ENCODE measurements at regions not wholly inside any gene's neighbourhood (a gene's known extent, or its start where the extent isn't known, plus 50 kb on each side); places are given as distances from the start of the nearest gene placed in this dataset.
"Not testable (repeated sequence)": the region's sequence is repeated elsewhere in the genome, so short reads cannot be mapped to it uniquely, and the experiment has no call there.

- no peak for DNase-seq (ENCODE audit: low read depth in 1 of 2, low spot score in 1 of 2)
- Histone ChIP-seq H3K27ac (replicated peaks) (no peak overlapping the region), H3K4me3 (replicated peaks; ENCODE audit: insufficient read depth, low read length) (no peak overlapping the region), H3K27me3 (ENCODE audit: insufficient read depth, poor library complexity, severe bottlenecking) (no peaks in the 10 kb centered on the region)
- no peak for TF ChIP-seq SPI1 (IDR thresholded peaks at IDR 0.05; ENCODE audit: borderline replicate concordance, low read depth)
- TF ChIP-seq GABPA (IDR thresholded peaks at IDR 0.05; ENCODE audit: low read depth): no peak
- TF ChIP-seq POLR2AphosphoS5 (IDR thresholded peaks at IDR 0.05; ENCODE audit: low read depth): no peak
- no peak for TF ChIP-seq REST (IDR thresholded peaks at IDR 0.05; ENCODE audit: insufficient replicate concordance, low read depth)
- TF ChIP-seq CTCF (IDR thresholded peaks at IDR 0.05; ENCODE audit: insufficient read depth, low read length): no peak
Measured at GRCh38 chr5:91584352-91584751, 201.2 kb upstream of the ARRDC3 start.

- H3K27ac ChIP-seq (replicated peaks); DNase-seq (ENCODE audit: low read depth in 1 of 2, low spot score in 1 of 2); H3K4me3 ChIP-seq (replicated peaks; ENCODE audit: insufficient read depth, low read length); H3K27me3 ChIP-seq (ENCODE audit: insufficient read depth, poor library complexity, severe bottlenecking): not testable (repeated sequence)
Measured at GRCh38 chr5:91566012-91566411, 182.9 kb upstream of the ARRDC3 start.

- no peak for DNase-seq (ENCODE audit: low read depth in 1 of 2, low spot score in 1 of 2)
- no peaks in the 10 kb centered on the region for H3K27me3 ChIP-seq (ENCODE audit: insufficient read depth, poor library complexity, severe bottlenecking)
- no peak overlapping the region for H3K4me3 ChIP-seq (replicated peaks; ENCODE audit: insufficient read depth, low read length)
- no peak for TF ChIP-seq GABPA (IDR thresholded peaks at IDR 0.05; ENCODE audit: low read depth)
- TF ChIP-seq POLR2AphosphoS5 (IDR thresholded peaks at IDR 0.05; ENCODE audit: low read depth): no peak
- no peak for TF ChIP-seq SPI1 (IDR thresholded peaks at IDR 0.05; ENCODE audit: borderline replicate concordance, low read depth)
- no peak for TF ChIP-seq REST (IDR thresholded peaks at IDR 0.05; ENCODE audit: insufficient replicate concordance, low read depth)
- no peak for TF ChIP-seq CTCF (IDR thresholded peaks at IDR 0.05; ENCODE audit: insufficient read depth, low read length)
- no peak overlapping the region for H3K27ac ChIP-seq (replicated peaks)
Measured at GRCh38 chr5:91562922-91563321, 179.8 kb upstream of the ARRDC3 start.

GRCh38 chr5:91541696-91542095 lies 158.6 kb upstream of the ARRDC3 start:
- H3K4me3 ChIP-seq (replicated peaks; ENCODE audit: insufficient read depth, low read length): no peak overlapping the region
- no peaks in the 10 kb centered on the region for H3K27me3 ChIP-seq (ENCODE audit: insufficient read depth, poor library complexity, severe bottlenecking)
- TF ChIP-seq CTCF (IDR thresholded peaks at IDR 0.05; ENCODE audit: insufficient read depth, low read length) (no peak), REST (IDR thresholded peaks at IDR 0.05; ENCODE audit: insufficient replicate concordance, low read depth) (no peak), POLR2AphosphoS5 (IDR thresholded peaks at IDR 0.05; ENCODE audit: low read depth) (no peak), SPI1 (IDR thresholded peaks at IDR 0.05; ENCODE audit: borderline replicate concordance, low read depth) (no peak), GABPA (IDR thresholded peaks at IDR 0.05; ENCODE audit: low read depth) (no peak)
- DNase-seq (ENCODE audit: low read depth in 1 of 2, low spot score in 1 of 2): no peak
- H3K27ac ChIP-seq (replicated peaks): no peak overlapping the region

All from HL-60 (cell line).